ENCODE measurements at regions not wholly inside any gene's neighbourhood (a gene's known extent, or its start where the extent isn't known, plus 50 kb on each side); places are given as distances from the start of the nearest gene placed in this dataset.

GRCh38 chr2:177015356-177015923 lies 197.2 kb upstream of the HNRNPA3 start:
- no peaks in the 10 kb centered on the region for H3K9me3 ChIP-seq (ENCODE audit: control insufficient read depth, low read length)
- no peak overlapping the region for H3K27ac ChIP-seq (ENCODE audit: low read depth, low read length, severe bottlenecking)
- WGBS, 2 experiments (ENCODE audit: insufficient coverage in 2 of 2), result 89 to 90% methylated on average over 3 to 4 of the region's 4 CpGs
- H3K4me3 ChIP-seq (ENCODE audit: extremely low read depth, insufficient read depth, low read length, poor library complexity, severe bottlenecking), result no peak overlapping the region
- H3K36me3 ChIP-seq (ENCODE audit: control insufficient read depth, insufficient read depth, low read length), result no peaks in the 10 kb centered on the region
- no peaks in the 10 kb centered on the region for H3K4me1 ChIP-seq (ENCODE audit: control insufficient read depth, insufficient read depth, low read length, poor library complexity, severe bottlenecking)

DNA sequence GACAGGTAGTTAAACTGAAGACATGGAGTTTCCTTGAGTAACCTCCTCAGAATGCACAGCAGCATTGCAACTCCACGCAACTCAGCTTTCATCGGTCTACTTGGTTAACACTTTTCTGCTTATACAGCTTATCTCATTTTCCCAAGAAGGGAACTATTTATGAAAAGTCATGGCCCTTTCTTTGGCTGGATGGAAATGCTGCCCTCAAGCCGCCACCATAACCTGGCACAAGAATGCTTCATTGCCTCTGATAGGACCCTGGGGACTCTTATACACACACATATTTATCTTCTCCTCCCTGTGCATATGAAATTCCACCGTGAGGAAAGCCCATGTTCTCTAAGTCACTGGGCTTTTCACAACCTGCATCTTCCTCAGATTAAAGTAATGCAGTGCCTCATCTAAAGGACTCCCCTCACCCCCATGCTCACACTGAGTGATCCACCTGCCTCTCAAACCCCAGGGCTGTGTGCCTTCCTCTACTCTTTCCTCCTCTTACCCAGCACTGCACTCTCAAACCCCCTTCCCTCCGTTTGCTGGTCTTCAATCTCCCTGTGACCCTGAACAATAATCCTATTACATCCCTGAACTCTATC lies 192.0 kb upstream of the HNRNPA3 start:
- Histone ChIP-seq H3K9me3 (ENCODE audit: control insufficient read depth, low read length) (no peaks in the 10 kb centered on the region), H3K36me3 (ENCODE audit: control insufficient read depth, insufficient read depth, low read length) (no peaks in the 10 kb centered on the region), H3K27ac (ENCODE audit: low read depth, low read length, severe bottlenecking) (no peak overlapping the region), H3K4me1 (ENCODE audit: control insufficient read depth, insufficient read depth, low read length, poor library complexity, severe bottlenecking) (no peaks in the 10 kb centered on the region), H3K4me3 (ENCODE audit: extremely low read depth, insufficient read depth, low read length, poor library complexity, severe bottlenecking) (no peak overlapping the region)
- WGBS, 2 experiments (ENCODE audit: insufficient coverage in 2 of 2), result 81 to 88% methylated on average over 4 of the region's 5 CpGs

DNA sequence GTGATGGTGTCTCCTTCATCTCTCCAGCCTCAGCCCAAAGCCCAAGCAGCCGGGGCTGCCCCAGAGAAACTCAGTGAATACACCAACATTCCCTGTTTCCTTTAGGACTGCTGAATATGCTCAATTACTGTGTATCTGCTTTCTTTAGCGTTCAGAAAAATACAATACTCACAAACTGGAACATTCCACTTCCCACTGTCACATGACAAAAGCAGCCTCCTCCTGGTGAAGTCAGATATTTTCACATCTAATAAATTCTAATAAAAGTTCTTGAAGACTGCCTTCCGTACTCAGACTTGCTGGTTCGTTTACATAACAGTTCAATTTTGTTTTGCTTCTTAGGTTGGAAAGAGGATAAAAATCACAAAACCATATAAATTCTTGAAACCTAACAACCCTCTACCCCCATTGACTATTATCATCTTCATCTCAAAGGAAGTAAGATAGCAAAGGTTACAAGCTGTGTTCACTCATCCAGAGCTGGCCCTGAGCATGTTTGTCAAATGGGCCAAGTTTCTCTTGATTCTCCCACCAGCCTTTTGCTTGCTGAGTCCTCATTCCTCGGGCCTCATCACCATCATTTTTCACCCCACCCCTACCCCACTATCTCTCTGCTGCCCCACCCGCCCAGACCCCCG lies 190.8 kb upstream of the HNRNPA3 start:
- WGBS, 2 experiments (ENCODE audit: insufficient coverage in 2 of 2), result 78 to 100% methylated on average over 1 of the region's 7 CpGs
- Histone ChIP-seq H3K4me1 (ENCODE audit: control insufficient read depth, insufficient read depth, low read length, poor library complexity, severe bottlenecking) (no peaks in the 10 kb centered on the region), H3K27ac (ENCODE audit: low read depth, low read length, severe bottlenecking) (peak overlapping the region; percentile 16), H3K36me3 (ENCODE audit: control insufficient read depth, insufficient read depth, low read length) (no peaks in the 10 kb centered on the region), H3K4me3 (ENCODE audit: extremely low read depth, insufficient read depth, low read length, poor library complexity, severe bottlenecking) (no peak overlapping the region), H3K9me3 (ENCODE audit: control insufficient read depth, low read length) (no peaks in the 10 kb centered on the region)

GRCh38 chr2:177024765-177025164 lies 187.8 kb upstream of the HNRNPA3 start:
- Histone ChIP-seq H3K9me3 (ENCODE audit: control insufficient read depth, low read length) (no peaks in the 10 kb centered on the region), H3K36me3 (ENCODE audit: control insufficient read depth, insufficient read depth, low read length) (no peaks in the 10 kb centered on the region), H3K27ac (ENCODE audit: low read depth, low read length, severe bottlenecking) (no peak overlapping the region), H3K4me3 (ENCODE audit: extremely low read depth, insufficient read depth, low read length, poor library complexity, severe bottlenecking) (no peak overlapping the region), H3K4me1 (ENCODE audit: control insufficient read depth, insufficient read depth, low read length, poor library complexity, severe bottlenecking) (no peaks in the 10 kb centered on the region)
- whole genome bisulfite sequencing, 2 experiments (ENCODE audit: insufficient coverage in 2 of 2), result 71 to 88% methylated on average over 1 to 2 of the region's 5 CpGs

- no peak overlapping the region for H3K4me3 ChIP-seq (ENCODE audit: extremely low read depth, insufficient read depth, low read length, poor library complexity, severe bottlenecking)
- 100% methylated on average over 1 of the region's 2 CpGs; no CpG with 5 or more reads in 1 of the 2 experiments for WGBS, 2 experiments (ENCODE audit: insufficient coverage in 2 of 2)
- no peaks in the 10 kb centered on the region for H3K4me1 ChIP-seq (ENCODE audit: control insufficient read depth, insufficient read depth, low read length, poor library complexity, severe bottlenecking)
- H3K9me3 ChIP-seq (ENCODE audit: control insufficient read depth, low read length), result no peaks in the 10 kb centered on the region
- H3K36me3 ChIP-seq (ENCODE audit: control insufficient read depth, insufficient read depth, low read length), result no peaks in the 10 kb centered on the region
- no peak overlapping the region for H3K27ac ChIP-seq (ENCODE audit: low read depth, low read length, severe bottlenecking)
Observed at GRCh38 chr2:177026253-177026652, 186.3 kb upstream of the HNRNPA3 start.

DNA sequence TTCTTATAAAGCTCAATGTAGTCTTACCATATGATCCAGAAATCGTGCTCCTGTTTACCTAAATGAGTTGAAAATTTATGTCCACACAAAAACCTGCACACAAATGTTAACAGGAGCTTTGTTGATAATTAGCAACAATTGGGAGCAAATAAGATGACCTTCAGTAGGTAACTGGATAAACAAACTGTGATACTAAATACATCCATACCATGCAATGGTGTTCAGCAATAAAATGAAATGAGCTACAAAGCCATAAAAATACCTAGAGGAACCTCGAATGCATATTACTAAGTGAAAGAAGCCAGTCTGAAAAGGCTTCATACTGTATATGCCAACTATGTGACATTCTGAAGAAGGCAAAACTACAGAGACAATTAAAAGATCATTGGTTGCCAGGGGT lies 185.6 kb upstream of the HNRNPA3 start:
- no peak overlapping the region for H3K27ac ChIP-seq (ENCODE audit: low read depth, low read length, severe bottlenecking)
- no peaks in the 10 kb centered on the region for H3K9me3 ChIP-seq (ENCODE audit: control insufficient read depth, low read length)
- H3K4me3 ChIP-seq (ENCODE audit: extremely low read depth, insufficient read depth, low read length, poor library complexity, severe bottlenecking), result no peak overlapping the region
- no peaks in the 10 kb centered on the region for H3K4me1 ChIP-seq (ENCODE audit: control insufficient read depth, insufficient read depth, low read length, poor library complexity, severe bottlenecking)
- WGBS, 2 experiments (ENCODE audit: insufficient coverage in 2 of 2), result no CpG with 5 or more reads among the region's 2 CpGs
- no peaks in the 10 kb centered on the region for H3K36me3 ChIP-seq (ENCODE audit: control insufficient read depth, insufficient read depth, low read length)

DNA sequence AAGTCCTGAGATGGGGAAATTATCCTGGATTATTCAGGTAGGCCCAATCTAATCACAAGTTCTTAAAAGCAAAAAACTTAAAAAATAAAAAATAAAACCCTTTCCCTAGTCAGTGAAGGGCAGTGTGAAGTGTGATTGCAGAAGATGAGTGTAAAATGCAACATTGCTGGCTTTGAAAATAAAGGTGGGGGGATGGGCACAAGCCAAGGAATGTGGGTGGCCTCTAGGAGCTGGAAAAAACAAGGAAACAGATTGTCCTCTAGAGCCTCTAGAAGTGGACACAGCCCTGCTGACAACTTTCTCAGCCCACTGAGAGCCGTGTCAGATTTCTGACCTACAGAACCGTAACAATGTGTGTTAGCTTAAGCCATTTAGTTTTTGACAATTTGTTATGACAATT lies 184.3 kb upstream of the HNRNPA3 start:
- 100% methylated on average over 1 of the region's 2 CpGs; no CpG with 5 or more reads in 1 of the 2 experiments for WGBS, 2 experiments (ENCODE audit: insufficient coverage in 2 of 2)
- Histone ChIP-seq H3K36me3 (ENCODE audit: control insufficient read depth, insufficient read depth, low read length) (no peaks in the 10 kb centered on the region), H3K9me3 (ENCODE audit: control insufficient read depth, low read length) (no peaks in the 10 kb centered on the region), H3K4me1 (ENCODE audit: control insufficient read depth, insufficient read depth, low read length, poor library complexity, severe bottlenecking) (no peaks in the 10 kb centered on the region), H3K4me3 (ENCODE audit: extremely low read depth, insufficient read depth, low read length, poor library complexity, severe bottlenecking) (no peak overlapping the region), H3K27ac (ENCODE audit: low read depth, low read length, severe bottlenecking) (no peak overlapping the region)

DNA sequence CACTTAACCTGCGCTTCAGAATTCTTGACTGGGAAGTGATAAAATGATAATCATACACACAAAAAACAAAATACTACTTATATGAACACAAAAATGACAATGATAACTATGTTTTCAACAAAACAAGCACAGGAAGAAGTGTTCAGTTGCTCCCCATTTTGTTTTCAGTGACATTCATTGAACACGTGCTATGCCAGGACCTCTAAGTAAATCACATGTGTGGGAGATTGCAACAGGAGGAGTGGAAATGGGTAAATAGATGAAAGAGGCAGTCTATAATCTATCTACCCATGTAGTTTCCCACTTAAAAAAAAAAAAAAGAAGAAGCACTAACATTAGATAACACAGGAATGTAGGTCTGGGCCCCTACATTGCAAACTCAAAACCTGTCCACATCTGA lies 183.5 kb upstream of the HNRNPA3 start:
- H3K27ac ChIP-seq (ENCODE audit: low read depth, low read length, severe bottlenecking), result no peak overlapping the region
- WGBS, 2 experiments (ENCODE audit: insufficient coverage in 2 of 2), result 100% methylated on average over 1 of the region's 2 CpGs; no CpG with 5 or more reads in 1 of the 2 experiments
- no peak overlapping the region for H3K4me3 ChIP-seq (ENCODE audit: extremely low read depth, insufficient read depth, low read length, poor library complexity, severe bottlenecking)
- H3K36me3 ChIP-seq (ENCODE audit: control insufficient read depth, insufficient read depth, low read length), result no peaks in the 10 kb centered on the region
- no peaks in the 10 kb centered on the region for H3K4me1 ChIP-seq (ENCODE audit: control insufficient read depth, insufficient read depth, low read length, poor library complexity, severe bottlenecking)
- no peaks in the 10 kb centered on the region for H3K9me3 ChIP-seq (ENCODE audit: control insufficient read depth, low read length)

DNA sequence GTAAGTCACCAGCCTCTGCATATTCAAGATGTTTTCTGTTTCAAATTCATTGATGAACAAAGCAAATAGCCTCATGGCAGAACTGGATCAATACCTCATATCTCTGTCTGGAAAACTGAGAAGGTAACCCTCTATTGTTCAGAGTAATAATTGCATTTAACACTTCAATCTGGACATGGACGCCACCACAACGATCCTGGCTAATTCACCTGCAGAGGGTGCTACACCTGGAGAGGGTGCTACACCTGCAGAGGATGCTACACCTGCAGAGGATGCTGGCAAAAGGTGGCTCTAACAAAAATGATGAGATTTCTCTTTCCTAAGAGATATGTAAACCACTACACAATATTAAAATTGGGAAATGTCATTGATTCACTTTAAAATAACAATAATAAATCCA lies 183.1 kb upstream of the HNRNPA3 start:
- H3K36me3 ChIP-seq (ENCODE audit: control insufficient read depth, insufficient read depth, low read length), result no peaks in the 10 kb centered on the region
- no peaks in the 10 kb centered on the region for H3K4me1 ChIP-seq (ENCODE audit: control insufficient read depth, insufficient read depth, low read length, poor library complexity, severe bottlenecking)
- no peaks in the 10 kb centered on the region for H3K9me3 ChIP-seq (ENCODE audit: control insufficient read depth, low read length)
- 67 to 73% methylated on average over 1 to 2 of the region's 2 CpGs for WGBS, 2 experiments (ENCODE audit: insufficient coverage in 2 of 2)
- no peak overlapping the region for H3K27ac ChIP-seq (ENCODE audit: low read depth, low read length, severe bottlenecking)
- no peak overlapping the region for H3K4me3 ChIP-seq (ENCODE audit: extremely low read depth, insufficient read depth, low read length, poor library complexity, severe bottlenecking)

GRCh38 chr2:177029901-177030300 lies 182.7 kb upstream of the HNRNPA3 start:
- H3K4me1 ChIP-seq (ENCODE audit: control insufficient read depth, insufficient read depth, low read length, poor library complexity, severe bottlenecking), result no peaks in the 10 kb centered on the region
- 100% methylated on average over 1 of the region's 2 CpGs for WGBS, 2 experiments (ENCODE audit: insufficient coverage in 2 of 2)
- H3K4me3 ChIP-seq (ENCODE audit: extremely low read depth, insufficient read depth, low read length, poor library complexity, severe bottlenecking), result no peak overlapping the region
- no peaks in the 10 kb centered on the region for H3K9me3 ChIP-seq (ENCODE audit: control insufficient read depth, low read length)
- no peak overlapping the region for H3K27ac ChIP-seq (ENCODE audit: low read depth, low read length, severe bottlenecking)
- no peaks in the 10 kb centered on the region for H3K36me3 ChIP-seq (ENCODE audit: control insufficient read depth, insufficient read depth, low read length)

DNA sequence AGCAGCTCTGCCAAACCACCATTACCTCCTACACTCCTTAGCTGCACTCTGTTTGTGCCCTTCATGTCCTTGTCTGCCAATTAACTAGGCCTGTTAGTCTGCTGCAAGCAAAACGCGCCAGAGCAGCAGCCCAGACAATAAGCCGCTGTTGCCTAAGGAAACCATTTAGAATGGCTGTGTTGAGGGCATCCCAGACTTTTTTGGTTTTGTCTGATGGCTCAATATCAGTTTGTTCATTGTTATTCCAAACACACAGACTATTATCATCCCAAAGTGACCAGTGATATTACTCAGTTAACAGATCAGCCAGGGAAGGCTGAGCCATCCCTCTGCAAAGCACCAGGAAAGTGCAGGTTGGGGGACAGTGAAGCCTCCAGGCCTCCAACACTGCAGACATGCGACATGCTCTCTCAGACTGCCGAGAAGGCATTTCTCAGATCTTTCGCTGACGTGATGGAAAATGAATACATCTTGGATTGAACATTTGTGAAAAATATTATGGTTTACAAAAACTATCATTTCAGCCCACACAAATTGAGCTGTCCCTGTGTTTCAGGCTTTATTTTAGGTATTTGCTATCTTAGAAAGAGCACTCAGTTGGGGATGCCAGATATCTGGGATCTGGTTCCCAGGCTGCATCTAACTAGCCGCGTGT lies 182.0 kb upstream of the HNRNPA3 start:
- 67% methylated on average over 1 to 4 of the region's 9 CpGs for WGBS, 2 experiments (ENCODE audit: insufficient coverage in 2 of 2)
- Histone ChIP-seq H3K36me3 (ENCODE audit: control insufficient read depth, insufficient read depth, low read length) (no peaks in the 10 kb centered on the region), H3K27ac (ENCODE audit: low read depth, low read length, severe bottlenecking) (no peak overlapping the region), H3K4me3 (ENCODE audit: extremely low read depth, insufficient read depth, low read length, poor library complexity, severe bottlenecking) (no peak overlapping the region), H3K4me1 (ENCODE audit: control insufficient read depth, insufficient read depth, low read length, poor library complexity, severe bottlenecking) (no peaks in the 10 kb centered on the region), H3K9me3 (ENCODE audit: control insufficient read depth, low read length) (no peaks in the 10 kb centered on the region)
